Retinal pigment epithelial cell (primary cell): ENCODE measurements at regions not wholly inside any gene's neighbourhood (a gene's known extent, or its start where the extent isn't known, plus 50 kb on each side); places are given as distances from the start of the nearest gene placed in this dataset.

Experiments
- DNase-seq: peaks from one replicate; pipeline ENCODE4 v3.0.0-alpha.2; 2010; ENCODE audit warnings: low read depth
- H3K4me3 ChIP-seq: 2 replicates; pipeline ENCODE4 v1.5.1; 2011; ENCODE audit warnings: mild to moderate bottlenecking, low read length, control low read depth, moderate library complexity
- TF ChIP-seq, protein P1 (sequence below): conservative IDR thresholded peaks from 2 replicates; pipeline ENCODE4 v1.5.1; 2011; ENCODE audit warnings: low read depth, low read length, control low read depth, inconsistent platforms

DNA sequence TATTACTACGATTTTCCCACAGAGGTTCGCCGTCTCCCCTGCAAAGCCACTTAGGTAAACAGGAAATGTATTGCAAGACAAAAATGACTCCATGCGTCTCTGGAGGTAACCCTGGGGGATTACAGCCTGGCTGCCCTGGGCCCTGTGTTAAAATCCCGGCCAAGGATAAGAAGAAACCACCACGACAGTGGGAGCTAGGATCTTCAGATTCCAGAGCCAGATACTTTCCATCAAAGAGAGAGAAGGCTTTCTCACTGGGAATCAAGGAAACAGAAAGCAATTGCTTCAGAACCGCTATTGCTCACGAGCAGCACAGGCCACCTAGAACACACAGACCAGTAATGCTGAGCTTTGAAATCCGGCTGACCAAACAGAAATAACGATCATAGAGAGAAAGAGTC is 97.9 kb upstream of the ZNF516 start:
- TF ChIP-seq, protein P1, sequence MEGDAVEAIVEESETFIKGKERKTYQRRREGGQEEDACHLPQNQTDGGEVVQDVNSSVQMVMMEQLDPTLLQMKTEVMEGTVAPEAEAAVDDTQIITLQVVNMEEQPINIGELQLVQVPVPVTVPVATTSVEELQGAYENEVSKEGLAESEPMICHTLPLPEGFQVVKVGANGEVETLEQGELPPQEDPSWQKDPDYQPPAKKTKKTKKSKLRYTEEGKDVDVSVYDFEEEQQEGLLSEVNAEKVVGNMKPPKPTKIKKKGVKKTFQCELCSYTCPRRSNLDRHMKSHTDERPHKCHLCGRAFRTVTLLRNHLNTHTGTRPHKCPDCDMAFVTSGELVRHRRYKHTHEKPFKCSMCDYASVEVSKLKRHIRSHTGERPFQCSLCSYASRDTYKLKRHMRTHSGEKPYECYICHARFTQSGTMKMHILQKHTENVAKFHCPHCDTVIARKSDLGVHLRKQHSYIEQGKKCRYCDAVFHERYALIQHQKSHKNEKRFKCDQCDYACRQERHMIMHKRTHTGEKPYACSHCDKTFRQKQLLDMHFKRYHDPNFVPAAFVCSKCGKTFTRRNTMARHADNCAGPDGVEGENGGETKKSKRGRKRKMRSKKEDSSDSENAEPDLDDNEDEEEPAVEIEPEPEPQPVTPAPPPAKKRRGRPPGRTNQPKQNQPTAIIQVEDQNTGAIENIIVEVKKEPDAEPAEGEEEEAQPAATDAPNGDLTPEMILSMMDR: no peak
- DNase-seq: no peak
- H3K4me3 ChIP-seq: no peak overlapping the region

DNA sequence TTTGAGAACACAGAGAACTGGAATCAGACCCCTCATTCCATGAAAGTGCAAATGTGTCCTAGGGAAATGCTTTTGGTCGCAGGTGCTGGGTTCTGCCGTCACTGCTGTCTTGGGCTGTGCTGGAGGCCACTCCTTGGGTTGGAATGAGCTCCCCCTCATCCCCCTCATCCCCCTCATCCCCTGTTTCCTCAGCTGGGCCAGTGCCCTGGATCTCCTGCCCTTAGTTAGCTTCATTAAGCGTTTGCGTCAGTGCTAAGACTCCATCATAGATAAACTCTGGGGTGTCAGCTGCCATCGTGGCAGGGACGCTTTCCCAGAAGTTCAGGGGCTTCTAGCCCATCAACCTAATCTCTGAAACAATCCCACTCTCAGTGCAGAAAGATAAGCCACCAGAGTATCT is 97.1 kb upstream of the ZNF516 start:
- TF ChIP-seq, protein P1: no peak
- DNase-seq: no peak

DNA sequence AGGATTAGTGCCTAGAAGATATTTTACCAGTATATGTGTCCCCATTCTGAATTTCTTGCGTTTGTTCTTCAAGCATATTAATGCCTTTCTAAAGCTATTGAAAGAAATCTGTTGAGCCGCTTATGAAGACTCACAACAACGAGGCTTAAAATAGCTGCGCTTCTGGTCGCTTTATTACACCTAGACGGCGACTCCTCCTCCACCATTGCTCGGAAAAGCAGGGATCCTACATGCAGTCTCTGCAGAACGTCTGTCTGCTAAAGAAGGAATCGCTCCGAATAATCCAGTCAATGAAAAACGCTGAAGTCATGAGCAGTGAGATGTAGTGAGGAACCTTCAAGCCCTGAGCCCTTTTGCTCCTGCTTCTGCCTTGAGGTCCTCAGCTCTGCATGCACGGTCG is 94.8 kb upstream of the ZNF516 start:
- TF ChIP-seq, protein P1: no peak
- DNase-seq: no peak
- no peak overlapping the region for H3K4me3 ChIP-seq

More for the DNA sequence above, 97.1 kb upstream of the ZNF516 start:
- H3K4me3 ChIP-seq: no peak overlapping the region

DNA sequence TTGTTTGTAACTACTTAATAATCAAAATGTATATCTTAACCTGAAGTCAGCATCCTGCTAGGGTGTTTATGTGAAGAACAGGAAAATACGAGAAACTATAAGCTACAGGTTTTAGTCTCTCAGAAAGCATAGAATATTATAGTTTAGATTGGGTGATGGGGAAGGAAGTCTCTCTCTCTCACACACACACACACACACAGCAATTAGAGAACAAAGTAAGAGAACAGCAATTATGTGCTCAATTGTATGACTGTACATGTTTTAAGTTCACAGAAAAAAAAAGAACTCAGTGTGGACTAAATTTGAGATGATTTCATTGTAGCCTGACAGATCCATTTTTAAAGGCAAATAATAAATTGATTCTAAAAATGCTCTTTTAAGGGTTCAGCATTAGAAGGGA is 94.3 kb upstream of the ZNF516 start:
- TF ChIP-seq, protein P1: no peak
- peak overlapping the region; percentile 51 for H3K4me3 ChIP-seq
- no peak for DNase-seq

DNA sequence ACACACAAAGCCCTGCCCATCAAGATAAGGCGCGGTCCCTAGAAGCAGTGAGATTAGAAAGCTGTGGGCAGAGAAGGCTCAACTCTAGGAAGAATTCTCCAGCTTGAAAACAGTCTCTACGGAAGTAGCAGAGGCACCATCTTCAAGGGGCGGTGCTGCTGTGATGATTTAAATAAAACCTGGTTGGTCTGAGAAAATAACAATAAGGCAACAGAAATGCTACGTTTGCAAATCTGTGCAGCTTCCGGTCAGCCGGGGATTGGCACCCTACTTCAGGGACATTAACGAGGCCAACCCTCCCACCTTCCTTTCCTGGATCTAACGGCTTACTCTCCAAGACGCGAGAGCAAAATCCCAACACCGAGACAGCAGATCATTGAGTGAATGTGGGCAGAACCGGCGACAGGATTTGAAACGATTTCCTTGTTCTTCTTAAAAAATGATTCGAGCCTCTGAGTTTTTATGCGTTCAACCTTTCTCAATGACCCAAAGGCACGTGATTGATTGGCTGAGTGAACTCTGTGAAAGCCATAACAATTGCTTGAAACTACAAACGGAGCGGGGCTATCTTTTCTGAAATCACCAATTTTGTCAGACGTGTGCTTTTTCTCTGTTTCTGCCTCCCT is 93.7 kb upstream of the ZNF516 start:
- peak overlapping the region; percentile 51 for H3K4me3 ChIP-seq
- DNase-seq: no peak
- TF ChIP-seq, protein P1: no peak

DNA sequence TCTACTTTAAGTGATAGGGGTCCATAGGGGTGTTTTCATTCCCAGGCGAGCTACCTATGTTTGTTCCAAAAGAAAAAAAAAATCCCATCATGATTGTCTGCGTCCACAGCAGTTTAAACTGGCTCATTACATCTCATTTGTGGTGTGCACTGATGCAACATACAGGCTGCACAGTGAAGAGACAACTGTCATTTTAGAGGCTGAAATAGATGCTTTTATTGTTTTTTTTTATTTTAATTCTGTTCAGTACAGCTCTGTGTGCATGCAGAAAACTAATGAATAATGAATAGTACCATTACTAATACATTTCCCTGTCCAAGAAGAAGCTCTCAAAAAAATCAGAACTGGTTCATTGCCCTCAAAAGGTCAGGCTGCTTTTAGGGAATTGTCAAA is 92.8 kb upstream of the ZNF516 start:
- no peak for DNase-seq
- no peak overlapping the region for H3K4me3 ChIP-seq
- TF ChIP-seq, protein P1: no peak

DNA sequence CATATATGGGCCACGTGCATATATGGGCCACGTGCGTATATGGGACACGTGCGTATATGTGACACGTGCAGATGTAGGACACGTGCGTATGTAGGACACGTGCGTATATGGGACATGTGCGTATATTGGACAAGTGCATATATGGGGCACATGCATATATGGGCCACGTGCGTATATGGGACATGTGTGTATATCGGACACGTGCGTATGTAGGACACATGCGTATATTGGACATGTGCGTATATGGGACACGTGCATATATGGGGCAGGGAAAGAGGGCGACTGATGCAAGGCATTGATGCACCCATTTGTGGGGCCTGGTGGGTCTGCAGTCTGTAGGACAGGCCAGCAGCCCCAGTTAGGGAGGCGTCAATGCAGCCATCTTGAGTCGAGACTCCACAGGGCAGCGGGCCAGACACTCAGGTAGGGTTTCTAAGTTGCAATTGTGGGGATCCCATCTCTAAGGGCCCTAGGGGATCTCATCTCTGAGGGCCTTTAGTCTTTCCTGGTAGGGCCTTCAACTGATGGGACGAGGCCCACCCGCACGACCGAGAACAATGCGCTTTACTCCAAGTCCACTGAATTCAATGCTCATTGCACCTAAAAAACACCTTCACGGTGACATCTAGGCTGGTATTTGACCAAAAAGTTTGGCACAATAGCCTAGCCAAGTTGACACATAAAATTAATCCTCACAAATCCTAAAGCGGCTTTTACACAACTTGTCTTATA is 92.3 kb upstream of the ZNF516 start:
- no peak for DNase-seq
- H3K4me3 ChIP-seq: no peak overlapping the region
- TF ChIP-seq, protein P1: no peak
